ENCODE measurements at regions not wholly inside any gene's neighbourhood (a gene's known extent, or its start where the extent isn't known, plus 50 kb on each side); places are given as distances from the start of the nearest gene placed in this dataset.

- 39% methylated on average over 3 of the region's 3 CpGs for WGBS (ENCODE audit: insufficient coverage, insufficient replicate concordance, low lambda C conversion rate, missing lambda C conversion rate)
- ChIA-PET CTCF (no interaction called here), RAD21 (ENCODE audit: unreplicated experiment) (no interaction called here), SMC1A (ENCODE audit: uncharacterized antibody, unreplicated experiment) (interaction anchor here (0.6 to 1.1 kb wide), 3 partner anchors 9 to 78 kb away, joined by 3 to 5 read pairs (median 5); no protein-coding TSS in a partner anchor), POLR2A (interaction anchor here (0.5 kb wide), 1 partner anchor 1233 kb away, joined by 3 read pairs; no protein-coding TSS in a partner anchor)
- Histone ChIP-seq H3K27ac (ENCODE audit: control insufficient read depth, insufficient read depth) (no peak overlapping the region), H3K9ac (ENCODE audit: control insufficient read depth, insufficient read depth, low read length) (no peak overlapping the region), H3K9me3 (replicated peaks; ENCODE audit: control insufficient read depth, insufficient read depth, low read length) (no peaks in the 10 kb centered on the region), H3K36me3 (ENCODE audit: control insufficient read depth in 2 of 2, insufficient read depth in 2 of 2, low read length in 1 of 2) (no peaks in the 10 kb centered on the region), H3K4me2 (ENCODE audit: control insufficient read depth, insufficient read depth) (no peak overlapping the region), H3K27me3 (replicated peaks in 1 of 2; ENCODE audit: control insufficient read depth in 2 of 2, insufficient read depth in 2 of 2, low read length in 1 of 2) (no peaks in the 10 kb centered on the region), H3K4me1 (ENCODE audit: control insufficient read depth, insufficient read depth, low read length) (no peaks in the 10 kb centered on the region), H4K20me1 (ENCODE audit: control insufficient read depth, insufficient read depth) (no peaks in the 10 kb centered on the region), H3K4me3 (no peak overlapping the region), H3K79me2 (ENCODE audit: control insufficient read depth, insufficient read depth, low read length) (no peaks in the 10 kb centered on the region), H2AFZ (ENCODE audit: control insufficient read depth, low read depth, low read length) (no peak overlapping the region)
- intact Hi-C loops (cut with micrococcal nuclease; ENCODE audit: unreplicated experiment) (no loop called here), in situ Hi-C loops (cut with MboI) (no loop called here)
- DNase-seq (ENCODE audit: low read depth, low spot score) = no peak
- FAIRE-seq = no peak
- BruUV-seq (replicated peaks) = no TSS peak
- ATAC-seq = no peak
- TF ChIP-seq SRF (IDR thresholded peaks at IDR 0.05; ENCODE audit: low read depth in 2 of 2, low read length in 2 of 2) (no peak), ZNF592 (IDR thresholded peaks at IDR 0.05) (no peak), ZSCAN29 (IDR thresholded peaks at IDR 0.05) (no peak), BMI1 (IDR thresholded peaks at IDR 0.05; ENCODE audit: borderline replicate concordance) (no peak), RAD51 (IDR thresholded peaks at IDR 0.05) (no peak), TARDBP (IDR thresholded peaks at IDR 0.05; ENCODE audit: borderline replicate concordance) (no peak), IRF4 (IDR thresholded peaks at IDR 0.05; ENCODE audit: low read depth, low read length) (no peak), EZH2 (IDR thresholded peaks at IDR 0.05; ENCODE audit: borderline replicate concordance, control insufficient read depth, low read depth, low read length) (no peak), NFYB (IDR thresholded peaks at IDR 0.05; ENCODE audit: insufficient read depth, low read depth, low read length) (no peak), ZBED1 (IDR thresholded peaks at IDR 0.05; ENCODE audit: borderline replicate concordance) (no peak)
Measured at GRCh38 chr4:97496298-97496873, 646.9 kb downstream of the STPG2 start.

Measured in GM12878 (cell line).